MV-4-11 (cell line): ENCODE measurements at regions not wholly inside any gene's neighbourhood (a gene's known extent, or its start where the extent isn't known, plus 50 kb on each side); places are given as distances from the start of the nearest gene placed in this dataset.

Source experiments
- DNase-seq: peaks from one replicate; lab custom pipeline; 2025; lab: John Stamatoyannopoulos, UW

DNA sequence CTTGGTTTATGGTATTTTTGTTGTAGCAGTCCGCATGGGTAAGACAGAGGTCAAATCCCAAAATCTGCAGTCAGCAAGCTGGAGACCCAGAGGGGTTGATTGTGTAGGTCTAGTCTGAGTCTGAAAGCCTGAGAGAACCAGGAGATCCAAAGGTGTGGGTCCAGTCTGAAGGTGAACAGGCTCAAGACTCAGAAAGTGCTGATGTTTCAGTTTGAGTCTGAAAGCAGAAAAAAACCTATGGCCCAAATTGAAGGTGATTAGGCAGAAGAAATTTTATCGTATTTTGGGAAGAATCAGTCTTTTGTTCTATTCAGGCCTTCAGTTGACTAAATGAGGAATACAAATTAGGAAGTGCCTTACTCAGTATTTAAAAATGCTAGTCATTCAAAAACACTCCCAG, 807.8 kb upstream of the FOXG1 start:
- DNase-seq: no peak

GRCh38 chr14:27995691-27996090, 770.9 kb upstream of the FOXG1 start:
- no peak for DNase-seq

- DNase-seq: no peak
Measured at GRCh38 chr14:28001002-28001401, 765.6 kb upstream of the FOXG1 start.

DNA sequence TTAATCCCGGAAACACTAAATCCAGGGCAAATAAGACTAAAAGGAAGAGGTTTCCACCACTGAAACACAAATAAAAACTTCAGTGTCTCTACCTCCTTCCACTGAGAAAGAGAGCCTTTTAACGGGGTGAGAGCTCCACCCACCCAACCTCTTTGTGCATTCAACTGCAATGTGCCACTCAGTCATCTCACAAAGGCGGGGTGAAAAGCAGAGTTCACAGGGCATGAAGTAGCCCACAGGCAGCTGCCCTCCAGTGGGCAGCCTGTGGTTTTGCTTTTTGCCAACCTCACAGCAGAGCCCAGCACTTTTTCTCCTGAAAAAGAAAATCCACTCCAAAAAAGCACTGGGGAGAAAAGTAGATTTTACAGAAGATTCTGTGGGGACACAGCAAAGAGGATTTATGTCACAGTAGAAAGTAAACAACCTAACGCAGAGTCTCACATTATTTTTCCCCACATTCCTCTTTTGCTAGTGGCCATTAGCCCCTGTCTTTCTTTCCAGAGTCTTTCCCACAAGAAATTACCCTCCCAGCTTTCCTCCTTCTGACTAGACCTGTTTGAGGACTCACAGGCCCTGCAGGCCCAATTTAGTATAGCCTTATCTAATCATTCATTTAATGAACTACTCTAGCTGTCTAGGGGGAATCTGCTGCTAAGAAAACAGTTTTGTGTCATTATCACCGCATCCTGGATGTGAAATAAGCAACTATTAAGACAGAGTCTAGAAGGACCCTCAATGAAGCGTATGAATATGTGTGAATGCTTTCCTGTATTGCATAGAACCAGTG, 753.8 kb upstream of the FOXG1 start:
- DNase-seq: no peak

- no peak for DNase-seq
Measured at GRCh38 chr14:28020112-28020511, 746.5 kb upstream of the FOXG1 start.

GRCh38 chr14:28023853-28024252, 742.7 kb upstream of the FOXG1 start:
- no peak for DNase-seq

DNA sequence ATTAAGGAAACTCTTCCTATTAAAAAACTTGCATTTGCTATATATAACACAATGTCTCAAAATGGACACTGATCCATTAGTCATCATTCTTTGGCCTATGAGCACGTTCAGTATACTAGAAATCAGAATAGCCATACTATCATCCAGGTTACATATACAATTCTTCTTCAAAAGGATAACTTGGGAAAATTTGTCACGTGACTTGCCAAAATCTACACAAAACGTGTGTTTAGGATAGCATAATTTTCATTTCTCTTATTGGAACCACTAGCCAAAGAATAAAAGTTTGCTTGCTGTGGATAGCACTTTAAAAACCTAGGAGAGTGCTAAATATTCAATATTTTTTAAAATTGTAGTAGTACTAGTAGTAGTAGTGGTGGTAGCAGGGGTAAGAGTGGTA, 714.3 kb upstream of the FOXG1 start:
- DNase-seq: no peak

DNA sequence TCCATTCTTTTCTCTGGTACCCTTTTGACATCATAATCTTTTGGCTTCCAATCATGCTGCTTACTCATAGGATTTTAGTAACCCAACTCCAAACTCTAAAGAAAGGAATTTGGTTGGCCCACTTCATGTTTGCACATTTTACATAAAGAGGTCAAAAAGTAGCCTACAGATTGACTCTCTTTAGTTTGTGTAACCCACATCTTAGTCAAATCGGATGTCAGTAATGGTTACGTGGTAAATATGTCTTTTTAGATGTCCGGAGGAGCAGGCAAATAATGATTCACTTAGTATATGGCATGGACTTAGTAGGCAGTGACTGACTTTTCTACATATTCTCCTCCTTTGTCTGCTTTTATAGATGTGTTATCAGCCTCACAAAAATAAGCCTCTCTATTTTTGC, 711.6 kb upstream of the FOXG1 start:
- no peak for DNase-seq

- DNase-seq: no peak
Measured at GRCh38 chr14:28057359-28058296, 709.0 kb upstream of the FOXG1 start.

- no peak for DNase-seq
Measured at GRCh38 chr14:28059254-28059653, 707.3 kb upstream of the FOXG1 start.

DNA sequence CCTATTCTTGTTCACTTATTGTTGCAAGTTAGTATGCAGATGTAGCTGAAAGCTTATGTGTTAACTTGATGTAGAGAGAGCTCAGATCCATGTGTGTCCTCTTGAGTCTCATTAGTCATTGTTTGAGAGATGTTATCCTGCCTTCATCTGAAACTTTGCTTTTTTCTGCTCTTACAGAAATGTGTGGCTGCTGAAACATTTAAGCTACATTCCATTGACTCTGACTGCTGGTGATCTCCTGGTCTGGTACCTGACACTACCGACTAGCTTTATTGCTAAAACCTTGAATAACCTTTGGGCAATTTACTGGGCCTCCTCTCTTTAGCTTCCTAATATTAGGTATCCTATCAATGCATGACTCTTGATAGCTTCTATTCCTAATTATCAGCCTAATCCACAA, 705.6 kb upstream of the FOXG1 start:
- DNase-seq: no peak

DNA sequence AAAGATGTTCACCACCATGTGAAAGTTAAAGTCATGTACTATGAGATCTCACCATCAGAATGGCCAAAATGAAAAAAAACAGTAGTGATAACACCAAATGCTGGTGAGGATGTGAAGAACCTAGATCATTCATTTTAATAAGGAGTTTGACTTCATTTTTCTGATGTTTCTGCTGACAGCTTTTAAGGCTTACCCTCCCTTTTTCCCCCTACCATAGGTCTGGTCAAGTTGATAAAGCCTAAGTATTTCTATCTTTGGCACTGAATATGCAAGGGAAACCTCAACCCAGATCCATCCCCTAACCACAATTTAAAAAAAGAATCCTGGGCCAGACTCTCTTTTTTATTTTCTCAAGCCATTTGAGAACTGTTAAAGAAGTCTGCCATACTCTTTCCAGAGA, 689.6 kb upstream of the FOXG1 start:
- DNase-seq: no peak

GRCh38 chr14:28083389-28083788, 683.2 kb upstream of the FOXG1 start:
- DNase-seq: no peak

GRCh38 chr14:28088125-28088524, 678.5 kb upstream of the FOXG1 start:
- no peak for DNase-seq

DNA sequence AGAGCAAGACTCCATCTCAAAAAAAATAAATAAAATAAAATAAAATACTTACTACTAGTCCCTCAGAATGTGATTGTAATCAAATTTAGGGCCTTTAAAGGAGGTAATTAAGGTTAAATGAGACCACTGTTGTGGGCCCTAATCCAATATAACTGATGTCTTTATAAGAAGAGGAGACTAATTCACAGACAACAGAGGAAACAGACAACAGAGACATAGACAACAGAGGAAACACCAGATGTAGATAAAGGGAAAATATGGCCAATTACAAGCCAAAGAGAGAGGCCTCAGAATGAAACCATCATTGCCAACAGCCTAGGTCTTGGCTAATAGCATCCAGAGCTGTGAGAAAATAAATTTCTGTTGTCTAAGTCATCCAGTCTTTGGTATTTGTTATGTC, 669.0 kb upstream of the FOXG1 start:
- DNase-seq: no peak

DNA sequence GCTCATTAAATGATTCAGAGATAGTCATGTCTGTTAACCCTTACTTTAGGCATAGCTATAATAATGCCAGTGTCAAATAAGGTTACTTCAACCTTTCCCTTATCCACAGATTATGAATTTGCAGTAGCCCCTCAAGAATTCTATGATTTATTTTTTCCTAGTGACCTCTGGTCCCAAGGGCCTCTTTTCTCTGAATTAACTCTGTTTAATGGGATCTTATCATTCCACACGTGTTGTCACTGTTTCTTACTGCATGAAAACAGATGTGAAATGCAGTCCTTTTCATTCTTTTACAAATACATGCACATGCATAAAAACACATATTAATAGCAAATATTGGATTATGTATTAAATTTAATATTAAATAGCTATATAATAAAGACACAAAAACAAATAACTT, 667.7 kb upstream of the FOXG1 start:
- DNase-seq: no peak

DNA sequence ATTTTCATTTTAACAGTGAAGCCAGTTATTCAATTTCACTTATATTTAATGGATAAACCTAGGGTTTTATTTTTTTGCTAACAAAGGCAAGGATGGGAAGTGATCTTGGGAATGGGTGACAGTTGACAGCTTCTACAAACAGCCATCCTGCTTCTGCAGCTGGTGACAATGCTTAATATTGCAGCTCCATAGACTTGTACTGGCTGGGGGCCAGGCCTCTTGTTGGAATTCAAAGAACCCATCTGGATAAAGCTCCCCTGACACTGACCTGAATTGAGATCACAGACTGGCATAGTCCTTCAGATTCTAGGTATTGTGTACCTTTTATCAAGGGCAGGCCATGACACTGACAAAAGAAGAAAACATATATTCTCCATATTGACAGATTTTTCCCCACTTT, 664.6 kb upstream of the FOXG1 start:
- DNase-seq: no peak

DNA sequence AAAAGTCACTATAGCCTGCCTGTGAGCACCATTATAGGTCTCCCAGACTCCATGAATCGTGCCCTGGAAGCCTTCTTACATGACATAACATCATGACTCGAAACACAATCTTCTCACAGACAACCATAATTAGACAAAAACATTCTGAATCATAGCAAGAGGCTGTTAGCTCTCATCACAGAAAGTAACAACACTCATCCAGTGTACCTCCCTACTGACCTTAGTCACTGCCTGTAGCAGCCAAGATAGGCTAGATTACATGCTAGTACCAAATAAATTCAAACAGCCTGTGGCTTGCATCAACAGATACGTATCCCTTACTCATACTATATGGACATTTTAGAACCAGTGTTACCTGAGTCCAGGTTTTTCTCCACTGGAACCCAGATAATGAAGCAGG, 663.8 kb upstream of the FOXG1 start:
- no peak for DNase-seq

GRCh38 chr14:28113311-28113710, 653.3 kb upstream of the FOXG1 start:
- DNase-seq: no peak

- DNase-seq: no peak
Measured at GRCh38 chr14:28116716-28117115, 649.9 kb upstream of the FOXG1 start.

DNA sequence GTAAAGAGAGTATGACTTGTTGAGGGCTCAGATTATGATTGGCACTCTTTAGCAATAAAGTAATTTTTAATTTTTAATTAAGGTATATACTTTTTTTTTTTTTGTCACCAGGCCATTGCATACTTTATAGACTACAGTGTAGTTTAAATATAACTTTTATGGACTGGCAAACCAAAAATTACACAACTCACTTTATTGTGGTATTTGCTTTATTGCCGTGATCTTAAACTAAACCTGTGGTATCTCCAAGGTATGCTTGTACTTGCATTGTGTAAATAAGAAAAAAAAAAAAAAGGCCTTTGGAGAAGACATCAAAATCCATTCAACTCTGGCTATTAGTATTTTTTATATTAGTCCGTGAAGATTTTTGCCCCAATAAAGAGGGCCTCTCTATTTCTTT, 646.7 kb upstream of the FOXG1 start:
- DNase-seq: no peak

- DNase-seq: no peak
Measured at GRCh38 chr14:28120391-28120790, 646.2 kb upstream of the FOXG1 start.
